Mucosa of gallbladder (tissue), 1 donor: ENCODE measurements at regions not wholly inside any gene's neighbourhood (a gene's known extent, or its start where the extent isn't known, plus 50 kb on each side); places are given as distances from the start of the nearest gene placed in this dataset.

Source experiments
- DNase-seq: peaks from one replicate; pipeline ENCODE4 v3.0.0-alpha.2; 2020; ENCODE audit warnings: low spot score
- donor health status: DM: no; HTN: no; CAD: no.

DNA sequence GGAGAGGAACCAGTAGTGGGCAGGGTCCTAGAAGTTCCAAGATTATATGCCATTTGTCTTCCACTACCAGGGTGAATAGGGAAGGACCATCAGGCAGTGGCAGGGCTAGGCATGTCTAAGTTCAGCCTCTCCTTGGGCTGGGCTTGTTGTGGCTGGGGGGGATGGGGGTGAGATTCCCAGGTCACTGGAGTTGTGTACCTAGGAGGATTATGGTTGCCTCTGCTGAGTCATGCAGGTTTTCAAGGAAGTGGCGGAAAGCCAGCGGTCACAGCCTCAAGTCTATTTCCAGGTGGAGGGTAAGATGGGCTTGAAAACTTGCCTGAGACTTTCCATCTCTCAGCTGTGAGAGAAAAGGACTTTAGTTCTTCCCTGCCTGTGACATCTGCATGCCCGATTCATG, 1407.1 kb downstream of the SI start:
- no peak for DNase-seq

DNA sequence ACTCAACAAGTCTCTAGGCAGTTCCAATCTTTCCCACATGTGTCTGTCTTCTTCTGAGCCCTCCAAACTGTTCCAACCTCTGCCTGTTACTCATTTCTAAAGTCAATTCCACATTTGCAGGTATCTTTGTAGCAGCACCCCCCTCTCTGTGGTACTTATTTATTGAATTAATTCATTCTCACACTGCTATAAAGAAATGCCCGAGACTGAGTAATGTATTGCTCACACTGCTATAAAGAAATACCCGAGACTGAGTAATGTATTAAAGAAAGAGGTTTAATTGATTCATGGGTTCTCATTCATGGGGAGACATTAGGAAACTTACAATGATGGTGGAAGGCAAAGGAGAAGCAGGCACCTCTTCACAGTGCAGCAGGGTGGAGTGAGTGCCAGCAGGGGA, 1413.8 kb downstream of the SI start:
- DNase-seq = no peak

DNA sequence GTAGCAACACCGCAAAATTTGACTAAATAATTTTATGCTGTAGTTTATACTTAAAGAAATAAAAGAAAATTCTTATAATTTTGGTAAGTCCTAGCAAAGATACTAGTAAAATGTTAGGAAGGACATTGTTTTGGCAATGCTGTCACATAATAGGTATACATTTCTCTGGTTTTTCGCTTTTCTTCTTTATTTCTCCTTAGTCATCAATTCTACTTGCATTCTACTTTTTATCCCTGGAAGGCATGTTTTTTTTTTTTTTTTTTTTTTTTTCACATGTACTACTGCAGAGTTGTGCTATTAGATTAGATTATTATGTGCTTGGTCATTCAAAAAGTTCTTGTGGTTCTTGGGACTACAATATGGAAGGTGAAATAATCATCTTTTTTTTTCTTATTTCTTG, 1421.2 kb downstream of the SI start:
- no peak for DNase-seq

DNA sequence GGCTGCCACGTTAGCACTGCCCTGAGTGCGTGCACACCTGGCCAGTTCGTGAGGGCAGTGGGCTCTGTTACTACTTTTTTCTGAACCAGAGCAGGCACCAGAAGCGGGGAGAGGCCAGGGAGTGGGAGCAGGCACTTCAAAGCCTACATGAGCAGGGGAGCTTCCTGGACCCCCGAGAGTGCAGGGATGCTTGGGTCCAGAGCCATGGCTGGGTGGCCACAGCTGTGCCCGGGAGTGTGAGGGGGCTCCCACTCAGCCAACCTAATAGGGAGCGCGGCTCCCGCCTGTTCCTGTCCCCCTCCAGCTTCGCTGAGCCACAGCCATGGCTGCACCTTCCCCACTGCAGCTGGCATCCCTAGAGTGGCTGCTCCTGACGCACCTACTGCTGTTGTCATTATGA, 1423.3 kb downstream of the SI start:
- no peak for DNase-seq

DNA sequence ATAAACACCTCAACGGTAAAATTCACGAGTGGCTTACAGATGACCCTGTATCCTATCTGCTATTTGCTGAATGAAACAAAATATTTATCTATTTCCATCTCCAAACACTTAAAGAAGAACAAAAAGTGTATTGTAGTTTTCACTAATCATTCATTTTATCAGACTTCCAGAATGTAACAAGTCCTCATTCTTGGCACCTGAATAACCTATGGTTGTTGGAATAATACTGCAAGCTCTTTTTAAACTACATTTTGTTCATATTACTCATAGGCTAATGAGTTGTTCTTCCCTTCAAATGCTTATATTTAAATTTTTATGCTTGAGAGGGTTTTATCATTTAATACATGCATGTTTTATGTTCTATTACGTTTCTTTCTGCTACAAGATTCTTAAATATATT, 1434.1 kb downstream of the SI start:
- no peak for DNase-seq

DNA sequence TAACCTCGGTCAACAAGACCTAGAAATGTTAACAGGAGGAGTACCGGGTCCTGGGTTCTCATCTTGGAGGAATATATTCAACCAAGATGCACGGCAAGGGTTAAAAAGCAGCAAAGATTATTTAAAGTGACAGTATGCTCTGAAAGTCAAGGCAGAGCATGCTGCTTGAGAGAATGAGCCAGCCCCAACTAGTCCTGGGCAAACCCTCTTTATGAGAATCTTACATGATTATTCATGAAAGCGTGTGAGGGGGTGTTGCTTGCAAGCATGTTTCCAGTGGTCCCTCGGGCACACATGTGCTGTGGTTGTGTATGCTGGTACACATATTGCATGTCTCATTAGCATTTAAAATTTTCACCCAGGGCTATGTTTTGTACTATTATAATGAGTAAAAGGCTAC, 1445.6 kb downstream of the SI start:
- DNase-seq = no peak

DNA sequence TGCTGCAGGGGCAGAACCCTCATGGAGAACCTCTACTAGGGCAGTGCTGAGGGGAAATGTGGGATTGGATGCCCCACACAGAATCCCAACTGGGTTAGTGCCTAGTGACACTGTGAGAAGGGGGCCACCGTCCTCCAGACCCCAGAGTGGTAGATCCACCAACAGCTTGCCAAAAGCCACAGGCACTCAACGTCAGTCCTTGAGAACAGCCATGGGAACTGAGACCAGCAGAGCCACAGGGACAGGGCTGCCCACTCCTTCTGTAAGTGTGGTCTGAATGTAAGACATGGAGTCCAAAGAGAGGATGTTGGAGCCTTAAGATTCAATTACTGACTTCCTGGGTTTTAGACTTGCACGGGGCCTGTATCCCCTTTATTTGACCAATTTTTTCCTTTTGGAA, 1451.5 kb downstream of the SI start:
- no peak for DNase-seq

DNA sequence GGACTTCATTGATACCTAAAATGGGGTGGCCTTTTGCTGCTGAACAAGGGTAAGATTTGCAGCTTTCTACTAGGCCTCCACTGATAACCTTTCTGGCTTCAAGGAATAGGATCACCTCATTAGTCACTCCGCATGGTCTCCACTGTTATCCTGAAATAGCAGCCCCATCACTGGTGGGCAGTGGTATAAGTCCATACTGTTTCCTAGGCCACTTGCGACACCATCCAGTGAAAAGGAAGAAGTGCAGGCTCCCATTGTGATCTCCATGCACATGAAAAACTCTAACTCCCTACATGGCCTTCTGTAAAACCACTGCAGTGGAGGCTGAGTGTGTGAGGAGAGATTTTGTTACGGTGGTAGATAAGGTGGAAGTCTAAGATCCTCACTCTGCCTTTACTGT, 1455.9 kb downstream of the SI start:
- no peak for DNase-seq

DNA sequence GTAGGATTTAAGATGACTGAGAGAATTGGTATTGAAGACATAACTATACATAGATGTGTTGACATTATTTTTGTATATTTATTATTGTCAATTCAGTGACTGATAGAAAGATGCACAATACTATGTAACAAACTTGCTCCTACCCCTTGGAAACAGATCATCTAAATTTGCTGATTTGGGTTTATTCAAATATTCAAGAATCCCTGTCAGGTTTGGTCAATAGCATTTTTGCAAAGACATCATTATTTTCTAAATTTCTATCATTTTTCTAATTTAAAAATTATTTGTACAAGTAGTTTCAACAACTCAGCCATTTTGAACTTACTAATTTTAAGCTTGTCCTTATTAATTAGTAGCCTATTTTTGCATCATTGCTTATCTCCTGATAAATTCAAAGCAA, 1463.4 kb downstream of the SI start:
- no peak for DNase-seq

DNA sequence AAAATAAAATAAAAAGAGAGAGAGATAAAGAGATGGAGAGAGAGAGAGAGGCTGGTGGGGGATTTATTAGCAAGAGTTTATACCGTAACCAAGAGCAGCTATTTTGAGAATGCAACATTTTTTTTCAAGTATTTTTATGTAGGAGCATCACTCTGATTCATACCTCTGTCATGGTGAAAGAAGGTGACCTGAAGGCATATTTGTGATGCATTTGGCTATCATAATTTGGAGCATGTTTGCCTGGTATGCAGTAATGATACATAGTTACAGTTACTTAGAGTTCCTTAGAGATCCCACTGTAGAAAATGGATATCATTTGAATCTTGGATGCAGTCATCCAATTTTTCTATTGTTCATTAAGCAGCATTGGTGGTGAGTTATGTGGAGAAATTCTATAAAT, 1472.4 kb downstream of the SI start:
- DNase-seq = no peak

DNA sequence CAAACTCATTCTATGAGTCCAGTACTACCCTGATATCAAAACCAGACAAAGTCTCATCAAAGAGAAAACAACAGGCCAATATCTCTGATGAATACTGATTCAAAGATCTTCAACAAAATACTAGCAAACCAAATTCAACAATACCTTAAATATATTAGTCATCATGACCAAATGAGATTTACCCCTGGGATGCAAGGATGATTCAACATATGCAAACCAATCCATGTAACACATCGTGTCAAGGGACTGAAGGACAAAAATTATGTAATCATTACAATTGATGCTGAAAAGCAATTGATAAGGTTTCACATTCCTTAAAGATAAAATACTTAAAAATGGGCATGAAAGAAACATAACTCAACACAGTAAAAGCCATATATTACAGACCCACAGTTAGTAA, 1476.9 kb downstream of the SI start:
- DNase-seq = no peak

DNA sequence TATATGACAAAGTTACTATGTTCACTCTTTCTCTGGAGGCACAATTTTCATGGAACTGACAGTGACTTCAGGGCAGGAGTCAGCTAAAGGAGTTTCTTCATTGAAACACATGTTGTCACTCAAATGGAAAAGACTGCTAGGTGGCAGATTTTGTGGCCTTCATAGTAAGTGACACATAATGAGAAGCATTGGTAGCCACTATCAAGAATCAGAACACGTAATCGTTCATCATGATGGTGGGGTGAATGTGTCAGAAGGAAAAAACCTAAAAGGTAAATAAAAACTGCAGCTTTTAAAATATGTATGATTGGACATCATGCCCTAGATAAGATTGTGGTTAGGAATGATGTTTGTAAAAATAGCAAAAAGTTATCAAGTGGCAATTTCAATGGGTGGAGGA, 1491.0 kb downstream of the SI start:
- DNase-seq = no peak

DNA sequence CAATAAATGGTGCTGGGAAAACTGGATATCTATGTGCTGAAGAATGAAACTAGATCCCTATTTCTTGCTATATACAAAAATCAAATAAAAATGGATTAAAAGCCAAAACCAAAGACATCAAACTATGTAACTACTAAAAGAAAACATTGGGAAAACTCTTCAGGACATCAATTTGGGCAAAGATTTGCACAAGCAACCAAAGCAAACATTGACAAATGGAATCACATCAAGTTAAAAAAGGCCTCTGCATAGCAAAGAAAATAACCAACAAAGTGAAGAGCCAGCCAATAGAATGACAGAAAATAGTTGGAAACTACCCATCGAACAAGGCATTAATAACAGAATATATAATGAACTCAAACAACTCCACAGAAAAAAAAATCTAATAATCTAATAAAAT, 1495.3 kb downstream of the SI start:
- DNase-seq = no peak

DNA sequence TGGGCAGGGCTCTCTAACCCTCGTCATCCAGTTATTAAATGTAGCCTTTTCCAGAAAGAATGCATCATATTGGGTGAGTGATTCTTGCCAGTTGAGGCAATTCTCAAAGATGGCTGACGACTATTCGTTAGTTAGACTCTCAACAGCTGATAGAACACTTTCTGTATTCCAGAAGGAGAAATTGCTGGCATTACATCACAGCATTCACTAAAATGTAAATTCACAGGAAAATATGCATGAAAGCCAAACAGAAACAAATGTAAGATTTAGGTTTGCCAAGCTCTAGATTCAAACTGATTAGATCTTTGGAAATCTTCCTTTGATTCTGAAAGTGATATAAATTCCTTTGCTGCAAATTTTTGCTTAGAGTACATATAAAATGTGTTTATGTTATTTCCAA, 1501.0 kb downstream of the SI start:
- no peak for DNase-seq

DNA sequence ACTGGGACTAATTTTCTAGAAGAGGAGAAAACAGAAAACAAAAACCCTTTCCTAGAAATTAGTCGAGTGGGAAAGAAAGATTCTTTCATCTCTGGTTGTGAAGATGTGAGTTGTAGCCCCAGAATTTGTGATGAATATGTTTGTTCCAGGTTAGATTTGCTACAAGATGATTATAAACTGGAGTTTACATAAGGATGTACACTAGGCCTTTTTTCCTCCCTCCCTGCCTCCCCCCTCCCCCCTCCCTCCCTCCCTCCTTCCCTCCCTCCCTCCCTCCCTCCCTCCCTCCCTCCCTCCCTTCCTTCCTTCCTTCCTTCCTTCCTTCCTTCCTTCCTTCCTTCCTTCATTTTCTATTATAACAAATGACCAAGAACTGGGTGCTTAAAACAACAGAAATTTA, 1502.0 kb downstream of the SI start:
- DNase-seq = no peak

DNA sequence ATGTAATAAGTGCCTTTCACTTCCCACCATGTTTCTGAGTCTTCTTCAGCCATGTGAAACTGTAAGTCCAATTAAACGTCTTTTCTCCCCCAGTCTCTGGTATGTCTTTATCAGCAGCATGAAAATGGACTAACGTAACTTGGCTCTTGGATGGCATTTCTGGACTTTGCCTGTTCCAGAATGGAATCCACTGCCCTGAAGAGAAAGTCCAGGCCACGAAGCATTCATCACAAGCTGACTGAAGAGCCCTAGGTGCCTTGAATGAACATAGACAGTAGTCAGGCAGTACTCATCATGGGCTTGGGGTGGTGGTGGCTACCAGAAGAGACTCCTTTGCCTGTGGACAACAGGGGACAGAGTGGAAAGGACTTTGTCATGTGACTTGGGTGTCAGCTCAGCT, 1505.0 kb downstream of the SI start:
- DNase-seq = no peak

DNA sequence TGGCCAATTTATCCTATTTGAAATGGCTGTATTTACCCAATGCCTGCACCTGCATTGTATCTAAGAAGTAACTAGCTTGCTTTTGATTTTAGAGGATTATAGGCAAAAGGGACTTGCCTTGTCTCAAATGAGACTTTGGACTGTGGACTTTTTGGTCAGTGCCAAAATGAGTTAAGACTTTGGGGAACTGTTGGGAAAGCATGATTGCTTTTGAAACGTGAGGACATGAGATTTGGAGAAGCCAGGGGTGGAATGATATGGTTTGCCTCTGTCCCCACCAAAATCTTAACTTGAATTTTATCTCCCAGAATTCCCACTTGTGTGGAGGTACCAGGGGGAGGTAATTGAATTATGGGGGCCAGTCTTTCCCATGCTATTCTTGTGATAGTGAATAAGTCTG, 1505.4 kb downstream of the SI start:
- no peak for DNase-seq

DNA sequence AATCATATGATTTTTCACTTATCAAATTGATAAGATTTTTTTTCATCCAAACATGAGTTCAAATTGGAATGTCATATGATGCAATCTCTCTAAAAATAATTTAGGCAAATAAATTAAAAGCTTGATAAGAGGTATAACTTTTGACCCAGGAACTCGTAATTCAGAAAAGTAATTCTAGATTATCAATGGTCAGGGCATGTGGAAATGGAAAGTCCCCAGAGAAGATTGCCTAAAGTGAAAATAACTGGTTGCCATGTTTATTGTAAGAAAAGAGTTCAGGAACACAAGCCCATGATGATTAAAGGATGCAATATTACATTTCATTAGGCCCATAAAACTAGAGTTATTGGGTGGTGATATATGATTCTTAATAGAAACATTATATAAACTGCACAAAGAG, 1514.8 kb downstream of the SI start:
- no peak for DNase-seq

DNA sequence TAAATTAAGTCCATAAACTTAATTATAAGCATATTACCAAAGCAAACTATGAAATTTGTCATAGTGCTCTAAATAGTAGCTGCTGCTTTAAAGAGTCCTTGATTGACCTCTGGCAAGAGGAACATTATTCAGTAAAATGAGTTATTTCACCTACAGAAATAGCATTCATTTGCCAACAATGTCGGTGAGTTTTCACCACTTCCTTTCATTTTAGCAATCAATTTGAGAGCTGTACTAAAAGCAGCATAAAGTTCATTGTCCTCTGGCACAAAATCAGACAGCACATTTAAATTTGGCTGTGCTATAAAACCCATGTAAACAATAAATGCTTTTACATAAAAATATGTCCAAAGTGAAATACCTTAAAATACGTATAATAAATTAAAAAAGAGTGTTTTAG, 1515.7 kb downstream of the SI start:
- DNase-seq = no peak

DNA sequence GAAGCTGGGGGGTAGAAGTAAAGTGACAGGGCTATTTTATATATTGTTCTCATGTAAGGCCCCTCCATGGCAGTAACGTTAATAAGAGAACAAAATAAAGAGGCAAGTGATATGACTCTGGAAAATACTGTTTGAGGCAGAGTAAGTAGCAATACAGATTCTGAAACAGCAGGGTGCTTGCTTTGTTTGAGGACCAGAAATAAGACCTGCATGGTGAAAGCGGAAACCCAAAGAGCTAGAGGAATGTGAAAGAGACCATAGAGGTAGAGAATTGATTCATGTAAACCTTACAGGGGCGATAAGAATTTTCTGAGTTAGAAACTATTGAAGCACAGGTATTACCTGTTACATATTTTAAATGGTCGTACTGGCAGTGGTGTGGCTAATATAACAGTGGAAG, 1517.1 kb downstream of the SI start:
- DNase-seq = no peak

DNA sequence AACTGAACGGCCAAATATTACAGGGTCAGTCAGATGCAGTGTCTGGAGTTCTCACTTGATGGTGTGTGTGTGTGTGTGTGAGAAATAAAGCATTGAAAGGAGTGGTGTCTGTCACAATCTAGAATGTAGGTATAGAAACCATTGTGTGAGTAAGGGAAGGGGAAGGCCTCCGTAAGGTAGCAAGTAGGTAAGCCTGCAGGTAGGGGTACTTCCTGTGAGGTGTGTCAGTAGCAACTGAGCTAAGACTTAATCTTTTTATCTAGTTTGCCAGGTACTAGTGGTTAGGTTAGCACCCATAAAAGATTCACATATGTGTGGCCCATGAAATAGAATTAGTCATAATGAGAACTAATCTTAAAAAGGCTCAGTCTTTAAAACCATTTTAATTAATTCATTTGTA, 1517.8 kb downstream of the SI start:
- no peak for DNase-seq

DNA sequence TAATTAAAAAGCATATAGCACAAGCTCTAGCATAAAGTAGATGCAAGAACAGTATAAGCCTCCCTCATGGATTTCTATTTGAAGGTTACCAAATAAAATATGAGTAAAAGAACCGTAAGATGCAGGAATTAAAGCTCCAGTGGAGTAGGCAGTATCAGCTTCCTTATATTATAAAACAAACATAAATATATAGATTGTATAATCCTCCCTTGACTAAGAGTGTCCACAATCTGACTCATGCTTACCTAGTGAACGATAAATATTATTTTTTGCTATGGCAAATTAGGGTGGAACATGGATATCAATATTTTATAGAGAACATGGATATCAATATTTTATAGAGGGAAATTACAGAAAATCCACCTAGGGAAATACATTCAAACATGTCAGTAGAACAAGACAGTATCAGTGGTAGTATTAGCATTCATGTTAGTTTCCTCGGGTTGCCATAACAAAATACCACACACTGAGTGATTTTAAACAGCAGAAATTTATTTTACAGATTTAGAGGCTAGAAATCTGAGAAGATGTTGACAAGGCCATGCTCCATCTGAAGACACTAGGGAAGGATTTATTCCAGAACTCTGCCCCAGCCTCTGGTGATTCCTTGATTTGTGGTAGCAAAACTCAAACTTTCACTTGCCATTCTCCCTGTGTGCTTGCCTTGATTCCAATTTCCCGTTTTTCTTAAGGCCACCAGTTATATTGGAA, 1521.3 kb downstream of the SI start:
- no peak for DNase-seq

DNA sequence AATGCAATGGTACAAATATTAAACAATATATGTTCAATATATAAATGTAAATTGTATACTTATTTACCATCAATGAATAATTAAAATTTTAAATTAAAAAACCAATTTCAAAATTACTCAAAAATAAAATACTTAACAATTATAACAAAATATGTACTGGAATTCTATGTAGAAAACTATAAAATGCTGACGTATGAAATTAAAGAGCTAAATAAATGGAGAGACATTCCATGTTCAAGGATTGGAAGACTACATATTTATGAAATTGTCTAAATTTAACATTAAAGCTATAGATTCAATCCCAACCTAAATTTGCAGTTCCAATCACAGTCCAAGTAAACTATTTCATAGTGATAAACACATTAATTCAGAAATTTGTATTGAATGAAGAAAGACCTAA, 1522.4 kb downstream of the SI start:
- no peak for DNase-seq

DNA sequence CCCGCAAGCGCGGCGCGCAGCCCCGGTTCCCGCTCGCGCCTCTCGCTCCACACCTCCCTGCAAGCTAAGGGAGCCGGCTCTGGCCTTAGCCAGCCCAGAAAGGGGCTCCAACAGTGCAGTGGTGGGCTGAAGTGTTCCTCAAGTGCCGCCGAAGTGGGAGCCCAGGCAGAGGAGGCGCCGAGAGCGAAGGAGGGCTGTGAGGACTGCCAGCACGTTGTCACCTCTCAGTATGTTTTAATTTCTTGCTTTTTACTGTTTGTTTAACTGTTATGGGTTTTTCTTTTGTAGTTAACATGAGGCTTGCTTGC, 1525.7 kb downstream of the SI start:
- DNase-seq = no peak
